Upper lobe of left lung (tissue), 4 donors: ENCODE measurements at regions not wholly inside any gene's neighbourhood (a gene's known extent, or its start where the extent isn't known, plus 50 kb on each side); places are given as distances from the start of the nearest gene placed in this dataset.

ENCODE experiments used
- POLR2A ChIP-seq, 4 donors: fragments of 450-650 bp; IDR thresholded peaks; one replicate each; pipeline ENCODE4 v1.5.1; 2016 to 2017; ENCODE audit warnings: antibody characterized with exemption in 4 of 4, mild to moderate bottlenecking in 2 of 4
- TF ChIP-seq, protein P1 (sequence below), 6 experiments: fragments of 450-650 bp in 4 of 6; fragments of 200-600 bp in 2 of 6; sonication (generic) in 2 of 6; IDR thresholded peaks; one replicate each; pipeline ENCODE4 v1.5.1; 2016 to 2019; ENCODE audit warnings: antibody characterized with exemption in 6 of 6

DNA sequence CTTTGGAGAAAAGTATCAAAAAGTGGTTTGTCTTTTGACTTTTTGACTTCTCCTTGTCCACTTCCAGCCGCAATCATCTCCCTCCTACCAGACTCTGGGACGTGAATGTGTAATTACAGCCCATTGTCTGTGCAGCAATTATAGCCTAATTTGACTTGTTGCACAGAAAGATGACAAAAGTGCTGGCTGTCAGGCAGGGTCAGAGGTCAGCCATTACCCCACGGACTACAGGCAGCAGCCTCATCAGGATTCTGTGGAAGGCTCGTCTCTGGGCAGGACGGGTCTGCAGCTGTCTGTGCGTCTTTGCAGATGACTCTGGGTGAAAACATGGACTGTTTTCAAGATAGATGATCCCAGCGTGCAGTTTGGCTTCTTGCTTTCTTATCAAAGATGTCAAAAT lies 102.2 kb upstream of the EDNRB start:
- TF ChIP-seq POLR2A (IDR thresholded peaks at IDR 0.05) = no peak
- TF ChIP-seq, protein P1, sequence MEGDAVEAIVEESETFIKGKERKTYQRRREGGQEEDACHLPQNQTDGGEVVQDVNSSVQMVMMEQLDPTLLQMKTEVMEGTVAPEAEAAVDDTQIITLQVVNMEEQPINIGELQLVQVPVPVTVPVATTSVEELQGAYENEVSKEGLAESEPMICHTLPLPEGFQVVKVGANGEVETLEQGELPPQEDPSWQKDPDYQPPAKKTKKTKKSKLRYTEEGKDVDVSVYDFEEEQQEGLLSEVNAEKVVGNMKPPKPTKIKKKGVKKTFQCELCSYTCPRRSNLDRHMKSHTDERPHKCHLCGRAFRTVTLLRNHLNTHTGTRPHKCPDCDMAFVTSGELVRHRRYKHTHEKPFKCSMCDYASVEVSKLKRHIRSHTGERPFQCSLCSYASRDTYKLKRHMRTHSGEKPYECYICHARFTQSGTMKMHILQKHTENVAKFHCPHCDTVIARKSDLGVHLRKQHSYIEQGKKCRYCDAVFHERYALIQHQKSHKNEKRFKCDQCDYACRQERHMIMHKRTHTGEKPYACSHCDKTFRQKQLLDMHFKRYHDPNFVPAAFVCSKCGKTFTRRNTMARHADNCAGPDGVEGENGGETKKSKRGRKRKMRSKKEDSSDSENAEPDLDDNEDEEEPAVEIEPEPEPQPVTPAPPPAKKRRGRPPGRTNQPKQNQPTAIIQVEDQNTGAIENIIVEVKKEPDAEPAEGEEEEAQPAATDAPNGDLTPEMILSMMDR (IDR thresholded peaks at IDR 0.05) = no peak
